H1 (cell line): ENCODE measurements at regions not wholly inside any gene's neighbourhood (a gene's known extent, or its start where the extent isn't known, plus 50 kb on each side); places are given as distances from the start of the nearest gene placed in this dataset.

Source experiments
- CTCF ChIA-PET: fragments of 300-600 bp; sonication (Branson Sonifier 250); formaldehyde crosslinking; loops from one replicate; lab custom pipeline; 2021; ENCODE audit not compliant: partially characterized antibody; lab: Charles Lee
- POLR2A ChIA-PET: fragments of 300-600 bp; sonication (Branson Sonifier 250); formaldehyde crosslinking; loops from one replicate; lab custom pipeline; 2021; ENCODE audit warnings: inconsistent platforms; ENCODE audit not compliant: partially characterized antibody; lab: Charles Lee
- DNase-seq, 2 experiments: peaks; one replicate each; pipeline versions ENCODE4 v3.0.0 to v3.0.0-alpha.2; 2010 to 2022; ENCODE audit warnings: low spot score in 2 of 2, low read depth in 1 of 2, mixed read lengths in 1 of 2
- FAIRE-seq: peaks from 2 replicates; lab custom pipeline; 2011; peaks lifted over from hg19 to GRCh38; lab: Jason Lieb, UNC
- H2AFZ ChIP-seq: 2 replicates; pipeline ENCODE4 v1.8.1; 2012; ENCODE audit warnings: low read length, inconsistent platforms
- H2AK5ac ChIP-seq: 2 replicates; pipeline ENCODE4 v1.6.1; 2013; ENCODE audit warnings: low read depth, low read length
- H2BK120ac ChIP-seq: replicated peaks from 2 replicates; pipeline ENCODE3; 2013; ENCODE audit warnings: low read depth, low read length, inconsistent platforms
- H2BK12ac ChIP-seq: 2 replicates; pipeline ENCODE4 v1.6.1; 2013; ENCODE audit warnings: low read depth, low read length
- H2BK15ac ChIP-seq: 2 replicates; pipeline ENCODE4 v1.6.1; 2013; ENCODE audit warnings: low read length
- H2BK20ac ChIP-seq: 2 replicates; pipeline ENCODE4 v1.6.1; 2013; ENCODE audit warnings: low read length
- H2BK5ac ChIP-seq: 2 replicates; pipeline ENCODE4 v1.6.1; 2013; ENCODE audit warnings: low read depth, low read length
- H3K14ac ChIP-seq: 2 replicates; pipeline ENCODE4 v1.6.1; 2013; ENCODE audit warnings: inconsistent platforms; ENCODE audit not compliant: insufficient read length
- H3K18ac ChIP-seq: 2 replicates; pipeline ENCODE4 v1.6.1; 2013; ENCODE audit warnings: low read length; ENCODE audit errors: extremely low read depth
- H3K23ac ChIP-seq: 2 replicates; pipeline ENCODE4 v1.6.1; 2013; ENCODE audit warnings: inconsistent platforms; ENCODE audit not compliant: insufficient read length
- H3K23me2 ChIP-seq: 2 replicates; pipeline ENCODE4 v1.6.1; 2013; ENCODE audit warnings: low read depth, low read length
- H3K27ac ChIP-seq: 2 replicates; pipeline ENCODE4 v1.6.1; 2011; ENCODE audit warnings: low read depth, low read length, inconsistent platforms
- H3K27me3 ChIP-seq, 4 experiments: replicated peaks in 1 of 4; 1 replicate in 1 of 4; 2 replicates in 3 of 4; pipeline versions ENCODE4 v1.6.1 to v1.8.1; 2011 to 2013; ENCODE audit warnings: low read length in 3 of 4, mild to moderate bottlenecking in 3 of 4, inconsistent platforms in 2 of 4, mixed read lengths in 2 of 4, moderate library complexity in 1 of 4; ENCODE audit not compliant: control insufficient read depth in 3 of 4, insufficient read depth in 3 of 4; ENCODE audit errors: extremely low read depth in 1 of 4
- H3K36me3 ChIP-seq, 4 experiments: 2 replicates each; pipeline versions ENCODE4 v1.6.1 to v1.8.1; 2011 to 2013; ENCODE audit warnings: mild to moderate bottlenecking in 4 of 4, low read length in 3 of 4, moderate library complexity in 2 of 4, control low read depth in 1 of 4, inconsistent platforms in 1 of 4; ENCODE audit not compliant: insufficient read depth in 4 of 4, control insufficient read depth in 2 of 4
- H3K4ac ChIP-seq: replicated peaks from 2 replicates; pipeline ENCODE3; 2013; ENCODE audit warnings: low read length, low read depth, mixed read lengths, inconsistent platforms; ENCODE audit not compliant: insufficient read length
- H3K4me1 ChIP-seq, 4 experiments: replicated peaks in 1 of 4; 1 replicate in 1 of 4; 2 replicates in 3 of 4; pipeline versions ENCODE4 v1.6.1 to v1.8.1; 2011 to 2013; ENCODE audit warnings: low read length in 3 of 4, inconsistent platforms in 2 of 4, mixed read lengths in 1 of 4; ENCODE audit not compliant: insufficient read depth in 4 of 4, control insufficient read depth in 3 of 4
- H3K4me2 ChIP-seq, 2 experiments: 2 replicates each; pipeline versions ENCODE4 v1.6.1 to v1.8.1; 2011 to 2013; ENCODE audit warnings: low read depth in 2 of 2, low read length in 2 of 2, control low read depth in 1 of 2, inconsistent platforms in 1 of 2, mild to moderate bottlenecking in 1 of 2; ENCODE audit not compliant: insufficient read depth in 1 of 2
- H3K4me3 ChIP-seq, 4 experiments: fragments of 200-600, 300-600 bp in 1 of 4; sonication (generic), shearing (Covaris generic), sonication (Bioruptor Twin) in 1 of 4; 2 replicates each; pipeline versions ENCODE4 v1.5.1 to v1.8.1; 2011 to 2016; ENCODE audit warnings: low read length in 4 of 4, low read depth in 3 of 4, control low read depth in 2 of 4, inconsistent platforms in 2 of 4, mild to moderate bottlenecking in 2 of 4, mixed read lengths in 1 of 4, moderate library complexity in 1 of 4; ENCODE audit not compliant: insufficient read depth in 2 of 4; ENCODE audit errors: extremely low read depth in 1 of 4
- H3K56ac ChIP-seq: replicated peaks from 2 replicates; pipeline ENCODE3; 2013; ENCODE audit warnings: low read depth, mild to moderate bottlenecking, mixed read lengths, low read length, inconsistent platforms; ENCODE audit not compliant: insufficient read length
- H3K79me1 ChIP-seq: 2 replicates; pipeline ENCODE4 v1.6.1; 2013; ENCODE audit warnings: low read depth, low read length, control low read depth
- H3K79me2 ChIP-seq, 2 experiments: 2 replicates each; pipeline versions ENCODE4 v1.6.1 to v1.8.1; 2012 to 2013; ENCODE audit warnings: low read length in 2 of 2, mild to moderate bottlenecking in 2 of 2, inconsistent platforms in 1 of 2; ENCODE audit not compliant: insufficient read depth in 2 of 2, control insufficient read depth in 1 of 2
- H3K9ac ChIP-seq, 4 experiments: replicated peaks in 1 of 4; 1 replicate in 1 of 4; 2 replicates in 3 of 4; pipeline versions ENCODE4 v1.6.1 to v1.8.1; 2011 to 2013; ENCODE audit warnings: low read depth in 3 of 4, low read length in 3 of 4, control low read depth in 2 of 4, mild to moderate bottlenecking in 2 of 4, moderate library complexity in 2 of 4, inconsistent platforms in 1 of 4; ENCODE audit errors: extremely low read depth in 1 of 4
- H3K9me3 ChIP-seq, 2 experiments: 2 replicates each; pipeline versions ENCODE4 v1.6.1 to v1.8.1; 2012 to 2013; ENCODE audit warnings: mild to moderate bottlenecking in 2 of 2, moderate library complexity in 2 of 2, control low read depth in 1 of 2, inconsistent platforms in 1 of 2, low read depth in 1 of 2, low read length in 1 of 2, mixed read lengths in 1 of 2; ENCODE audit not compliant: insufficient read depth in 2 of 2
- H4K20me1 ChIP-seq, 2 experiments: replicated peaks in 1 of 2; 2 replicates each; pipeline versions ENCODE3 to v1.8.1; 2011 to 2013; ENCODE audit warnings: inconsistent platforms in 2 of 2, low read length in 2 of 2, mild to moderate bottlenecking in 1 of 2; ENCODE audit not compliant: insufficient read depth in 2 of 2, control insufficient read depth in 1 of 2
- H4K5ac ChIP-seq: 2 replicates; pipeline ENCODE4 v1.6.1; 2013; ENCODE audit warnings: low read length, low read depth, mixed read lengths, inconsistent platforms; ENCODE audit not compliant: insufficient read length
- H4K8ac ChIP-seq: 2 replicates; pipeline ENCODE4 v1.8.0; 2013; ENCODE audit warnings: mild to moderate bottlenecking, moderate library complexity, low read length, inconsistent platforms; ENCODE audit not compliant: insufficient read depth; ENCODE audit errors: extremely low read depth
- H4K91ac ChIP-seq: replicated peaks from 2 replicates; pipeline ENCODE3; 2013; ENCODE audit warnings: low read length, mixed read lengths, inconsistent platforms; ENCODE audit not compliant: insufficient read length
- CHD2 ChIP-seq: IDR thresholded peaks from 2 replicates; pipeline ENCODE4 v1.6.1; 2012; ENCODE audit warnings: low read length, improper control_type of control experiment
- CREB1 ChIP-seq: IDR thresholded peaks from 2 replicates; pipeline ENCODE4 v1.6.1; 2012; ENCODE audit warnings: inconsistent platforms
- JUN ChIP-seq: IDR thresholded peaks from 2 replicates; pipeline ENCODE4 v1.6.1; 2011; ENCODE audit warnings: low read depth, mild to moderate bottlenecking, improper control_type of control experiment, low read length
- JUND ChIP-seq: IDR thresholded peaks from 2 replicates; pipeline ENCODE4 v1.6.1; 2011; ENCODE audit warnings: mild to moderate bottlenecking, improper control_type of control experiment, low read length
- KDM5A ChIP-seq: fragments of 200-600 bp; IDR thresholded peaks from 2 replicates; pipeline ENCODE4 v1.7.1; 2012; ENCODE audit warnings: mild to moderate bottlenecking, low read length, inconsistent platforms, mixed read lengths
- SP1 ChIP-seq: IDR thresholded peaks from 2 replicates; pipeline ENCODE4 v1.6.1; 2011; ENCODE audit warnings: low read depth, low read length
- WGBS, 2 experiments: shearing (Covaris generic) in 1 of 2; methylation state at CpG; one replicate each; pipeline versions ENCODE4 v1.1.6 to v1.1.7; 2013 to 2015; ENCODE audit warnings: low lambda C conversion rate in 2 of 2, mixed read lengths in 2 of 2, inconsistent platforms in 1 of 2, low coverage in 1 of 2, missing lambda C conversion rate in 1 of 2; ENCODE audit not compliant: insufficient replicate concordance in 2 of 2, insufficient coverage in 1 of 2, insufficient read length in 1 of 2; ENCODE audit errors: extremely low coverage in 1 of 2, missing lambda C conversion rate in 1 of 2; 5-methylcytosine and 5-hydroxymethylcytosine counted together
- TF ChIP-seq, protein P1 (sequence below), 3 experiments: IDR thresholded peaks; 1 replicate in 2 of 3; 2 replicates in 1 of 3; pipeline versions ENCODE4 v1.5.1 to v1.6.1; 2011; ENCODE audit warnings: low read length in 3 of 3, mild to moderate bottlenecking in 3 of 3, inconsistent platforms in 2 of 3, low read depth in 1 of 3, moderate library complexity in 1 of 3; ENCODE audit not compliant: insufficient read depth in 1 of 3; ENCODE audit errors: control extremely low read depth in 1 of 3

DNA sequence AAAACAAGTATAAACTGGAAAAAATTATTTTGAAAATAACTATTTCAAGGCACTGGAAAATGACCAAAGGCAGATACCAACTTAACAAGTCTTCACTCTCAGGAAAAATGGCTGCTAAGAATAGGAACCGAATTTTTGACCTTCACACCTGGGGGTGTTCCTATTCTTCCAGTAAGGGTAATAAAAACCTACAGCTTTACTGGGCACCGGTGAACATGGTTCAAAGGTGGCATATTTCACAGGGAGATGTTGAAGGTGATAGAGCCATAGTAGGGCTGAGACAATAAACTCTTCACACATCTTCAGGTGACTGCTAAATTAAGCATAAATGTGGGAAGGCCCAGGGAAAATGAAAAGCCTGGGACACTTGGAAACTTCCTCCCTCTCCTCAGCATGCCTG lies 65.4 kb upstream of the IFFO2 start:
- WGBS, 2 experiments, result 100% methylated on average over 2 of the region's 2 CpGs; no CpG with 5 or more reads in 1 of the 2 experiments
- no peak overlapping the region for H3K4me3 ChIP-seq
- no peaks in the 10 kb centered on the region for H3K36me3 ChIP-seq
- H3K9me3 ChIP-seq, result no peaks in the 10 kb centered on the region
- no peak overlapping the region for H2BK20ac ChIP-seq
- H4K8ac ChIP-seq, result no peak overlapping the region
- H3K4me2 ChIP-seq, result no peak overlapping the region
- POLR2A ChIA-PET, result no interaction called here
- no peak overlapping the region for H4K5ac ChIP-seq
- DNase-seq (peak in 1 of 2 experiments; percentile 13), FAIRE-seq (no peak)
- H3K79me1 ChIP-seq, result no peaks in the 10 kb centered on the region
- no peaks in the 10 kb centered on the region for H3K79me2 ChIP-seq
- H3K27me3 ChIP-seq, result no peaks in the 10 kb centered on the region
- CTCF ChIA-PET, result interaction anchor here (1.3 kb wide), 1 partner anchor 11 kb away, joined by 4 read pairs; no protein-coding TSS in a partner anchor
- no peaks in the 10 kb centered on the region for H4K20me1 ChIP-seq
- H3K14ac ChIP-seq, result no peak overlapping the region
- H2BK15ac ChIP-seq, result no peak overlapping the region
- no peak overlapping the region for H2AK5ac ChIP-seq
- H2AFZ ChIP-seq, result peak overlapping the region; percentile 35; the same call in 1 of the 2 replicates
- H2BK12ac ChIP-seq, result no peak overlapping the region
- H3K9ac ChIP-seq, result no peak overlapping the region
- no peak overlapping the region for H2BK5ac ChIP-seq
- H4K91ac ChIP-seq, result no peak overlapping the region
- H3K27ac ChIP-seq, result no peak overlapping the region
- H3K4me1 ChIP-seq, result no peaks in the 10 kb centered on the region
- H3K56ac ChIP-seq, result no peak overlapping the region
- no peak overlapping the region for H3K23ac ChIP-seq
- no peak overlapping the region for H3K4ac ChIP-seq
- H3K18ac ChIP-seq, result no peak overlapping the region
- no peaks in the 10 kb centered on the region for H3K23me2 ChIP-seq
- no peak overlapping the region for H2BK120ac ChIP-seq
- no peak for TF ChIP-seq CHD2
- no peak for TF ChIP-seq JUND
- TF ChIP-seq SP1, result no peak
- TF ChIP-seq KDM5A, result no peak
- TF ChIP-seq, protein P1, sequence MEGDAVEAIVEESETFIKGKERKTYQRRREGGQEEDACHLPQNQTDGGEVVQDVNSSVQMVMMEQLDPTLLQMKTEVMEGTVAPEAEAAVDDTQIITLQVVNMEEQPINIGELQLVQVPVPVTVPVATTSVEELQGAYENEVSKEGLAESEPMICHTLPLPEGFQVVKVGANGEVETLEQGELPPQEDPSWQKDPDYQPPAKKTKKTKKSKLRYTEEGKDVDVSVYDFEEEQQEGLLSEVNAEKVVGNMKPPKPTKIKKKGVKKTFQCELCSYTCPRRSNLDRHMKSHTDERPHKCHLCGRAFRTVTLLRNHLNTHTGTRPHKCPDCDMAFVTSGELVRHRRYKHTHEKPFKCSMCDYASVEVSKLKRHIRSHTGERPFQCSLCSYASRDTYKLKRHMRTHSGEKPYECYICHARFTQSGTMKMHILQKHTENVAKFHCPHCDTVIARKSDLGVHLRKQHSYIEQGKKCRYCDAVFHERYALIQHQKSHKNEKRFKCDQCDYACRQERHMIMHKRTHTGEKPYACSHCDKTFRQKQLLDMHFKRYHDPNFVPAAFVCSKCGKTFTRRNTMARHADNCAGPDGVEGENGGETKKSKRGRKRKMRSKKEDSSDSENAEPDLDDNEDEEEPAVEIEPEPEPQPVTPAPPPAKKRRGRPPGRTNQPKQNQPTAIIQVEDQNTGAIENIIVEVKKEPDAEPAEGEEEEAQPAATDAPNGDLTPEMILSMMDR (IDR thresholded peaks at IDR 0.05; ENCODE audit: control extremely low read depth in 1 of 3, insufficient read depth in 1 of 3, low read depth in 1 of 3, low read length in 3 of 3), result no peak
- TF ChIP-seq JUN, result no peak
- no peak for TF ChIP-seq CREB1
